Fibroblast of skin of left biceps (primary cell): ENCODE measurements at regions not wholly inside any gene's neighbourhood (a gene's known extent, or its start where the extent isn't known, plus 50 kb on each side); places are given as distances from the start of the nearest gene placed in this dataset.
"Not testable (repeated sequence)": the region's sequence is repeated elsewhere in the genome, so short reads cannot be mapped to it uniquely, and the experiment has no call there.

Experiments used
- DNase-seq, 2 experiments: peaks; one replicate each; pipeline ENCODE4 v3.0.0-alpha.2; 2013; ENCODE audit warnings: low read depth in 2 of 2

GRCh38 chrX:114017086-114017485 lies 566.8 kb upstream of the HTR2C start:
- DNase-seq: no peak

GRCh38 chrX:114015966-114016365 lies 567.9 kb upstream of the HTR2C start:
- DNase-seq: no peak

- DNase-seq: no peak
These were observed 577.2 kb upstream of the HTR2C start for GRCh38 chrX:114006664-114007063.

- DNase-seq: no peak
These were observed 587.1 kb upstream of the HTR2C start for GRCh38 chrX:113996781-113997180.

- DNase-seq: not testable (repeated sequence)
These were observed 592.2 kb upstream of the HTR2C start for GRCh38 chrX:113991720-113992119.

- DNase-seq: not testable (repeated sequence)
These were observed 593.2 kb upstream of the HTR2C start for GRCh38 chrX:113990669-113991068.

GRCh38 chrX:113988315-113988935 lies 595.5 kb upstream of the HTR2C start:
- not testable (repeated sequence) for DNase-seq

- no peak for DNase-seq
These were observed 597.5 kb upstream of the HTR2C start for GRCh38 chrX:113986427-113986826.

GRCh38 chrX:113982766-113983165 lies 601.1 kb upstream of the HTR2C start:
- no peak for DNase-seq

- no peak for DNase-seq
These were observed 602.9 kb upstream of the HTR2C start for GRCh38 chrX:113980953-113981352.

- DNase-seq: no peak
These were observed 606.0 kb upstream of the HTR2C start for GRCh38 chrX:113977887-113978286.

GRCh38 chrX:113975441-113975840 lies 608.4 kb upstream of the HTR2C start:
- DNase-seq: no peak

- DNase-seq: no peak
These were observed 609.0 kb upstream of the HTR2C start for GRCh38 chrX:113974881-113975280.

GRCh38 chrX:113973706-113974105 lies 610.2 kb upstream of the HTR2C start:
- DNase-seq: no peak

GRCh38 chrX:113966791-113967190 lies 617.1 kb upstream of the HTR2C start:
- DNase-seq: no peak

GRCh38 chrX:113962343-113962742 lies 621.5 kb upstream of the HTR2C start:
- no peak for DNase-seq

GRCh38 chrX:113959912-113960626 lies 623.8 kb upstream of the HTR2C start:
- no peak for DNase-seq

GRCh38 chrX:113956936-113957335 lies 627.0 kb upstream of the HTR2C start:
- DNase-seq: no peak

- no peak for DNase-seq
These were observed 629.6 kb upstream of the HTR2C start for GRCh38 chrX:113954297-113954696.

- DNase-seq: no peak
These were observed 633.7 kb upstream of the HTR2C start for GRCh38 chrX:113950081-113950678.

GRCh38 chrX:113947548-113947947 lies 636.3 kb upstream of the HTR2C start:
- no peak for DNase-seq

- DNase-seq: no peak
These were observed 648.4 kb upstream of the HTR2C start for GRCh38 chrX:113935518-113935917.

GRCh38 chrX:113933931-113934330 lies 650.0 kb upstream of the HTR2C start:
- no peak for DNase-seq
